Activated CD8-positive, alpha-beta memory T cell treated with anti-CD3 and anti-CD28 coated beads, Interleukin-2, amount 50 U/mL, for 4 hours (primary cell): ENCODE measurements at regions not wholly inside any gene's neighbourhood (a gene's known extent, or its start where the extent isn't known, plus 50 kb on each side); places are given as distances from the start of the nearest gene placed in this dataset.
"Not testable (repeated sequence)": the region's sequence is repeated elsewhere in the genome, so short reads cannot be mapped to it uniquely, and the experiment has no call there.

Source experiments
- DNase-seq: peaks from one replicate; pipeline ENCODE4 v3.0.0-alpha.2; 2020

GRCh38 chr18:38565513-38565912, 999.9 kb upstream of the CELF4 start:
- no peak for DNase-seq

GRCh38 chr18:38563396-38563980, 997.9 kb upstream of the CELF4 start:
- DNase-seq = no peak

GRCh38 chr18:38557006-38557405, 991.4 kb upstream of the CELF4 start:
- DNase-seq = no peak

GRCh38 chr18:38552732-38553321, 987.2 kb upstream of the CELF4 start:
- no peak for DNase-seq

- no peak for DNase-seq
Measured at GRCh38 chr18:38551881-38552280, 986.3 kb upstream of the CELF4 start.

GRCh38 chr18:38545071-38545470, 979.5 kb upstream of the CELF4 start:
- DNase-seq = no peak

GRCh38 chr18:38539856-38540255, 974.3 kb upstream of the CELF4 start:
- no peak for DNase-seq

GRCh38 chr18:38539371-38539770, 973.8 kb upstream of the CELF4 start:
- DNase-seq = no peak

- no peak for DNase-seq
Measured at GRCh38 chr18:38534073-38534472, 968.5 kb upstream of the CELF4 start.

- no peak for DNase-seq
Measured at GRCh38 chr18:38526922-38527321, 961.3 kb upstream of the CELF4 start.

GRCh38 chr18:38525039-38525438, 959.4 kb upstream of the CELF4 start:
- DNase-seq = no peak

GRCh38 chr18:38520786-38521185, 955.2 kb upstream of the CELF4 start:
- DNase-seq = no peak

GRCh38 chr18:38502539-38502938, 936.9 kb upstream of the CELF4 start:
- no peak for DNase-seq

GRCh38 chr18:38497266-38497665, 931.7 kb upstream of the CELF4 start:
- DNase-seq = no peak

- no peak for DNase-seq
Measured at GRCh38 chr18:38496222-38496793, 930.7 kb upstream of the CELF4 start.

GRCh38 chr18:38494065-38494464, 928.5 kb upstream of the CELF4 start:
- DNase-seq = no peak

GRCh38 chr18:38491195-38491594, 925.6 kb upstream of the CELF4 start:
- no peak for DNase-seq

- not testable (repeated sequence) for DNase-seq
Measured at GRCh38 chr18:38489721-38490120, 924.1 kb upstream of the CELF4 start.

- DNase-seq = no peak
Measured at GRCh38 chr18:38487521-38487920, 921.9 kb upstream of the CELF4 start.

- no peak for DNase-seq
Measured at GRCh38 chr18:38483326-38483725, 917.7 kb upstream of the CELF4 start.

- DNase-seq = no peak
Measured at GRCh38 chr18:38481576-38481975, 916.0 kb upstream of the CELF4 start.

- DNase-seq = no peak
Measured at GRCh38 chr18:38475686-38476085, 910.1 kb upstream of the CELF4 start.

- DNase-seq = no peak
Measured at GRCh38 chr18:38473535-38473934, 907.9 kb upstream of the CELF4 start.

GRCh38 chr18:38470421-38470820, 904.8 kb upstream of the CELF4 start:
- DNase-seq = no peak

GRCh38 chr18:38466426-38466825, 900.8 kb upstream of the CELF4 start:
- DNase-seq = no peak
